ENCODE measurements at regions not wholly inside any gene's neighbourhood (a gene's known extent, or its start where the extent isn't known, plus 50 kb on each side); places are given as distances from the start of the nearest gene placed in this dataset.
"Not testable (repeated sequence)": the region's sequence is repeated elsewhere in the genome, so short reads cannot be mapped to it uniquely, and the experiment has no call there.

GRCh38 chr19:57028804-57029525 is 90.8 kb upstream of the USP29 start:
- no peak for DNase-seq

GRCh38 chr19:57031106-57031505 is 88.7 kb upstream of the USP29 start:
- DNase-seq, result no peak

- no peak for DNase-seq
Observed at GRCh38 chr19:57033576-57033975, 86.2 kb upstream of the USP29 start.

- no peak for DNase-seq
Observed at GRCh38 chr19:57034544-57034943, 85.2 kb upstream of the USP29 start.

GRCh38 chr19:57035740-57036139 is 84.0 kb upstream of the USP29 start:
- not testable (repeated sequence) for DNase-seq

GRCh38 chr19:57037556-57037955 is 82.2 kb upstream of the USP29 start:
- peak; percentile 55 for DNase-seq

GRCh38 chr19:57047743-57048142 is 72.0 kb upstream of the USP29 start:
- DNase-seq, result no peak

GRCh38 chr19:57050863-57051262 is 68.9 kb upstream of the USP29 start:
- no peak for DNase-seq

- no peak for DNase-seq
Observed at GRCh38 chr19:57052081-57052480, 67.7 kb upstream of the USP29 start.

GRCh38 chr19:57053401-57053800 is 66.4 kb upstream of the USP29 start:
- no peak for DNase-seq

GRCh38 chr19:57055956-57056355 is 63.8 kb upstream of the USP29 start:
- no peak for DNase-seq

- DNase-seq, result peak; percentile 94
Observed at GRCh38 chr19:57057036-57057686, 62.6 kb upstream of the USP29 start.

GRCh38 chr19:57058871-57059270 is 60.9 kb upstream of the USP29 start:
- no peak for DNase-seq

GRCh38 chr19:57063070-57063469 is 56.7 kb upstream of the USP29 start:
- no peak for DNase-seq

GRCh38 chr19:57067440-57067839 is 52.3 kb upstream of the USP29 start:
- DNase-seq, result no peak

- DNase-seq, result no peak
Observed at GRCh38 chr19:57068311-57068710, 51.5 kb upstream of the USP29 start.

- peak; percentile 82 for DNase-seq
Observed at GRCh38 chr19:57068921-57069697, 50.7 kb upstream of the USP29 start.
